Panc1 (cell line): ENCODE measurements at regions not wholly inside any gene's neighbourhood (a gene's known extent, or its start where the extent isn't known, plus 50 kb on each side); places are given as distances from the start of the nearest gene placed in this dataset.

Source experiments
- TCF7L2 ChIP-seq: IDR thresholded peaks from 2 replicates; pipeline ENCODE4 v1.6.1; 2011; ENCODE audit warnings: mild to moderate bottlenecking, low read depth, low read length, inconsistent platforms
- TF ChIP-seq, protein P1 (sequence below): fragments of 450-650 bp; IDR thresholded peaks from 2 replicates; pipeline ENCODE4 v1.5.1; 2017; ENCODE audit warnings: mild to moderate bottlenecking

DNA sequence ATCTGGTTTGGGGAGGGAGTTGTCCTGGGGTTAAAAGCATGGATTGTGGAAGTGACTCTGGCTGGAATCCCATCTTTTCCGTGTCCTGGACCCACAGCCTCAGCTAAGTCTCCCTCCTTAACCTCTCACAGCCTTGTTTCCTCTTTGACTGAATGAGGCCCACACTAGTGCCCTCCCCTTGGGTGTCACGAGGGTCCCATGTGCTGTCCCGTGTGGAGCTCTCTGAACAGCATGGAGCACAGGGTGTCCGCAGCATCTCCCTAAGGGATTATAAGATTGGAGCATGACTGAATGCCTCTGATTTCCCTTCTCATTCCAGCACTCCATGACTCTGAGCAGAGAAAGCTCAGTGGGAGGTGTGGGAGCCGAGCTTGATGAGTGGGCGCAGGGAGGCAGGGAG, 182.5 kb downstream of the TEX29 start:
- TF ChIP-seq, protein P1, sequence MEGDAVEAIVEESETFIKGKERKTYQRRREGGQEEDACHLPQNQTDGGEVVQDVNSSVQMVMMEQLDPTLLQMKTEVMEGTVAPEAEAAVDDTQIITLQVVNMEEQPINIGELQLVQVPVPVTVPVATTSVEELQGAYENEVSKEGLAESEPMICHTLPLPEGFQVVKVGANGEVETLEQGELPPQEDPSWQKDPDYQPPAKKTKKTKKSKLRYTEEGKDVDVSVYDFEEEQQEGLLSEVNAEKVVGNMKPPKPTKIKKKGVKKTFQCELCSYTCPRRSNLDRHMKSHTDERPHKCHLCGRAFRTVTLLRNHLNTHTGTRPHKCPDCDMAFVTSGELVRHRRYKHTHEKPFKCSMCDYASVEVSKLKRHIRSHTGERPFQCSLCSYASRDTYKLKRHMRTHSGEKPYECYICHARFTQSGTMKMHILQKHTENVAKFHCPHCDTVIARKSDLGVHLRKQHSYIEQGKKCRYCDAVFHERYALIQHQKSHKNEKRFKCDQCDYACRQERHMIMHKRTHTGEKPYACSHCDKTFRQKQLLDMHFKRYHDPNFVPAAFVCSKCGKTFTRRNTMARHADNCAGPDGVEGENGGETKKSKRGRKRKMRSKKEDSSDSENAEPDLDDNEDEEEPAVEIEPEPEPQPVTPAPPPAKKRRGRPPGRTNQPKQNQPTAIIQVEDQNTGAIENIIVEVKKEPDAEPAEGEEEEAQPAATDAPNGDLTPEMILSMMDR, result no peak
- TF ChIP-seq TCF7L2, result no peak
